NCI-H748 treated with DMSO at 0.1 percent for 48 hours (cell line): ENCODE measurements at regions not wholly inside any gene's neighbourhood (a gene's known extent, or its start where the extent isn't known, plus 50 kb on each side); places are given as distances from the start of the nearest gene placed in this dataset.

Source experiments
- DNase-seq: peaks from one replicate; lab custom pipeline; 2025; lab: John Stamatoyannopoulos, UW

- no peak for DNase-seq
These were observed 167.7 kb upstream of the DIO2 start for GRCh38 chr14:80379035-80379434.

GRCh38 chr14:80378084-80378690, 166.9 kb upstream of the DIO2 start:
- no peak for DNase-seq

GRCh38 chr14:80364816-80365215, 153.5 kb upstream of the DIO2 start:
- no peak for DNase-seq

- DNase-seq = peak; percentile 27
These were observed 153.0 kb upstream of the DIO2 start for GRCh38 chr14:80364274-80364673.

- no peak for DNase-seq
These were observed 146.8 kb upstream of the DIO2 start for GRCh38 chr14:80358112-80358511.

GRCh38 chr14:80356413-80356812, 145.1 kb upstream of the DIO2 start:
- DNase-seq = no peak

- DNase-seq = peak; percentile 35
These were observed 143.7 kb upstream of the DIO2 start for GRCh38 chr14:80354860-80355581.

GRCh38 chr14:80352471-80352870, 141.2 kb upstream of the DIO2 start:
- no peak for DNase-seq

GRCh38 chr14:80350707-80351106, 139.4 kb upstream of the DIO2 start:
- no peak for DNase-seq

- DNase-seq = no peak
These were observed 135.1 kb upstream of the DIO2 start for GRCh38 chr14:80346395-80346794.

- DNase-seq = no peak
These were observed 132.9 kb upstream of the DIO2 start for GRCh38 chr14:80344208-80344607.

- no peak for DNase-seq
These were observed 125.4 kb upstream of the DIO2 start for GRCh38 chr14:80336608-80337106.

GRCh38 chr14:80325688-80326087, 114.4 kb upstream of the DIO2 start:
- DNase-seq = no peak

- no peak for DNase-seq
These were observed 113.8 kb upstream of the DIO2 start for GRCh38 chr14:80325112-80325511.

- no peak for DNase-seq
These were observed 113.3 kb upstream of the DIO2 start for GRCh38 chr14:80324649-80325048.

- DNase-seq = no peak
These were observed 111.8 kb upstream of the DIO2 start for GRCh38 chr14:80323038-80323665.

- DNase-seq = no peak
These were observed 105.1 kb upstream of the DIO2 start for GRCh38 chr14:80316441-80316840.

GRCh38 chr14:80315681-80316080, 104.4 kb upstream of the DIO2 start:
- no peak for DNase-seq

- DNase-seq = no peak
These were observed 102.5 kb upstream of the DIO2 start for GRCh38 chr14:80313806-80314205.

GRCh38 chr14:80310938-80311750, 99.8 kb upstream of the DIO2 start:
- no peak for DNase-seq

- DNase-seq = no peak
These were observed 92.9 kb upstream of the DIO2 start for GRCh38 chr14:80304125-80304766.

GRCh38 chr14:80300351-80300750, 89.0 kb upstream of the DIO2 start:
- no peak for DNase-seq
